ENCODE measurements at regions not wholly inside any gene's neighbourhood (a gene's known extent, or its start where the extent isn't known, plus 50 kb on each side); places are given as distances from the start of the nearest gene placed in this dataset.

GRCh38 chr14:22263961-22264360 is 325.1 kb downstream of the DAD1 start:
- TF ChIP-seq EZH2 (IDR thresholded peaks at IDR 0.05; ENCODE audit: low read length) (no peak), CTCF (optimal IDR thresholded peaks at IDR 0.05 in 1 of 3, IDR thresholded peaks at IDR 0.05 in 1 of 3, conservative IDR thresholded peaks at IDR 0.05 in 1 of 3; ENCODE audit: extremely low read depth in 1 of 3, insufficient read depth in 2 of 3, low read length in 3 of 3) (no peak)
